GM19025 (cell line): ENCODE measurements at regions not wholly inside any gene's neighbourhood (a gene's known extent, or its start where the extent isn't known, plus 50 kb on each side); places are given as distances from the start of the nearest gene placed in this dataset.

Experiments used
- ATAC-seq: cut with Tn5 transposase; IDR thresholded peaks from one replicate; pipeline ENCODE4 v1.9.1; 2021; ENCODE audit warnings: mild to moderate bottlenecking, low read depth, moderate library complexity; ENCODE audit not compliant: unreplicated experiment

GRCh38 chr15:39275066-39275465 is 305.8 kb upstream of the THBS1 start:
- no peak for ATAC-seq

DNA sequence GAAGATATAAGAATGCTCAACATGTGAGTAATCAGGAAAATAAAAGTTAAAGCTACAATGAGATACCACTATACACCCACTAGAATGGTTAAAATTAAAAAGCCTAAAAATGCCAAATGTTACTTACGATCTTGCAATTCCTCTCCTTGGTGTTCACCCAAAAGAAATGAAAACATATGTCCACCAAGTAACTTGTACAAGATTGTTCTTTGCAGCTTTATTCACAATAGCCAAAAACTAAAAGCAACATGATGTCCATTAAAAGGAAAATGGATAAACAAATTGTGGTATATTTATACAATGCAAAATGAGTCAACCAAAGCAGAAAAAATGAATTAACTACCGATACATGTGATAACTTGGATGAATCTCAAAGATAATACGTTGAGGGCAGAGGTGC is 301.6 kb upstream of the THBS1 start:
- no peak for ATAC-seq

- ATAC-seq: no peak
These were observed 299.8 kb upstream of the THBS1 start for GRCh38 chr15:39281094-39281493.

GRCh38 chr15:39282663-39283208 is 298.1 kb upstream of the THBS1 start:
- no peak for ATAC-seq

- no peak for ATAC-seq
These were observed 297.3 kb upstream of the THBS1 start for GRCh38 chr15:39283531-39283930.

GRCh38 chr15:39285071-39285470 is 295.8 kb upstream of the THBS1 start:
- ATAC-seq: no peak

- ATAC-seq: no peak
These were observed 295.2 kb upstream of the THBS1 start for GRCh38 chr15:39285663-39286062.

DNA sequence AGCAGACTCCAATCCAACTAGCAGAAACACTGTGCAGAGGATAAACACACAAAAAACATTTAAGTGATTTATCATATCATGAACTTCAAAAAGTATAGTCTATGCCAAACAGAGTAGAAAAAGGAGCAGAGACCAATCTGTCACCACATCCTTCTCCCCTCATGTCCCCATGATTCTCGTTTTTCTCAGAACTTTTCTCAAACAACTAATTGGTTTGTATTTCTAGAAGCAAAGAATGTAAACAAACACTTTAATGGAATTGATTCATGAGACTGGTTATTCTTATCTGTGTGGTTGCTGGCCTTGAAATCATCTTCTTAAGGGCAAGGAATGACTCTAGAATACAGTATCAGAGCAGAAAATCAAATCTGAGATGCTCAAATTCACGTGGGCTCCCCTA is 294.2 kb upstream of the THBS1 start:
- ATAC-seq: no peak

DNA sequence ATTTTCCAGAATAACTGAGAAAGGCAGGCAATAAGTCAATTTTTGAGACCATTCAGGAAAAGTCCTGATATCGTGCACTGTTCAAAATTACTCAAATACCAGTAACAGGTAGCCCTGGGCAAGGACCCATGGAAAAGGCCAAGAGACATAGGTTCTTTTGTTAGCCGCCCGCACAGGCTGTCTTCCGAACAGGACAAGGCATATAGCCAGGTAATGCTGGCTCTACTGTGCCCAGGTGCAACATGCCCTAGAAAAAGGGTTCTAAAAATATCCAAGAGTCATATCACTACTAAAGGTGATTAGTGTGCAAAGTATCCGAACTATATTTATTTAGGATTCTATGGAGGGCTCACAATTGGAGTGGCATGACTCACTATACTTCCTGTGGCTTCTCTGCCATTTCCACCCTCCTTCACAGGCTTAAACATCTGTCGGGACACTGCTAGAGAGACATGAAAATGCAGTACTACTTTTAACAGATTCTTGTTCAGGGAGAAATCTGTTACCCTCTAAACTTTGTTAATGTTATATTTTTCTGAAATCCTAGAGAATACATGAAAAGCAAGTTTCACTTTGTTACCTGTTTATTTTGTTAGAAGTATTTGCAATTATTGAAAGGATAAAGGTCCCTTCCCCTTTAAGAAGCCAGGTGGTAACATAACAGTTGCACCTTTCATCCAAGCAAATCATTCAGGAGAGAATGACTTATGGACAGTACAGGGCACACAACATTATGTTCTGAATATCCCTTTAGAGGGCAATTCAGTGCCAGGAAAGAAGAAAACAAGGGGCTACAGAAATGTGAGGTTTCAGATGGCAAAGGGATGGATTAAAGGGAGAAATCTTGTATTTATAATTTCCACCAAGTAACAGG is 293.3 kb upstream of the THBS1 start:
- ATAC-seq: no peak

DNA sequence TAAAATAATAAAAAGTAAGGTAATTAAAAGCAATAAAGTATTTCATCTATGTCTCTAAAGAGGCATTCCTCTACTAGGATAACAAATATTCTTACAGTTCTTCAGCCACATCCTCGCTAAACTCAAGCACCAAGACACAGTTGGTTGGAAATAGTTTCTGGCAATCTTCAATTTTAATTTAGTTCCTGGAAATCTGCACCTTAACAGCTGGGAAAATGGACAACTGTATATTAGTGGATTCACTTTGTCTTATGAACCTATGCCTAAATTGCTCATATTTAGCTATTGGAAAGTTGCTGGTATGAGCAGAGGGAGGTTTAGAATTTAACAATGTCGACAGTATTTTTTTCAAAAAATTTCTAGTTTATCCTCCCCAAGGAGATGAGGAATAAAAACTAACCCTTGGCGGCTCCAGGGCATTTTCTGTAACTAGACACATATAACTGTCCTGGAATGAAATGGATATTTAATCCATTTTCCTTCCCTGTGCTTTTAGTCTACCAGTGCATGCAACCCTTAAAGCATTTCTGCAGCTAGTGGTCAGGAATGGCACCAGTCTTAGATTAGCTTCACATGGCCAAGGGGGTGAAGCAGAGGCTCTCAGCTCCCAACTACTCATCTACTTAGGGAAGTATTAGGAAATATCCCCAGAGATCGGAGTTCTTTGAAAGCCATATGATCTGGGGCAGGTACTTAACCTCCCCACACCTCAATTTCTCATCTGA is 290.0 kb upstream of the THBS1 start:
- no peak for ATAC-seq

DNA sequence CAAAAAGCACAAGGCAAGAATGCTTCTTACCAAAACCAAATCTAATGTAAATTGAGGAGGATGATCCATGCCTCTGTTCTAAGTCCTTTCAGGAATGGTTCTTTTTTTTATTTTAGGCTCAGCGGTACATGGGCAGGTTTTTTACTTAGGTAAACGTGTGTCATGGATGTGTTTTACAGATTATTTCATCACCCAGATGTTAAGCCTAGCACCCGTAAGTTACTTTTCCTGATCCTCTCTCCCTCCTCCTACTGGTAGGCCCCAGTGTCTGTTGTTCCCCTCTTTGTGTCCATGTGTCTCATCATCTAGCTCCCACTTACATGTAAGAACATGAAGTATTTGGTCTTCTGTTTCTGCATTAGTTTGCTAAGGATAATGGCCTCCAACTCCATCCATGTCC is 289.2 kb upstream of the THBS1 start:
- ATAC-seq: no peak

- ATAC-seq: no peak
These were observed 283.9 kb upstream of the THBS1 start for GRCh38 chr15:39296955-39297354.

DNA sequence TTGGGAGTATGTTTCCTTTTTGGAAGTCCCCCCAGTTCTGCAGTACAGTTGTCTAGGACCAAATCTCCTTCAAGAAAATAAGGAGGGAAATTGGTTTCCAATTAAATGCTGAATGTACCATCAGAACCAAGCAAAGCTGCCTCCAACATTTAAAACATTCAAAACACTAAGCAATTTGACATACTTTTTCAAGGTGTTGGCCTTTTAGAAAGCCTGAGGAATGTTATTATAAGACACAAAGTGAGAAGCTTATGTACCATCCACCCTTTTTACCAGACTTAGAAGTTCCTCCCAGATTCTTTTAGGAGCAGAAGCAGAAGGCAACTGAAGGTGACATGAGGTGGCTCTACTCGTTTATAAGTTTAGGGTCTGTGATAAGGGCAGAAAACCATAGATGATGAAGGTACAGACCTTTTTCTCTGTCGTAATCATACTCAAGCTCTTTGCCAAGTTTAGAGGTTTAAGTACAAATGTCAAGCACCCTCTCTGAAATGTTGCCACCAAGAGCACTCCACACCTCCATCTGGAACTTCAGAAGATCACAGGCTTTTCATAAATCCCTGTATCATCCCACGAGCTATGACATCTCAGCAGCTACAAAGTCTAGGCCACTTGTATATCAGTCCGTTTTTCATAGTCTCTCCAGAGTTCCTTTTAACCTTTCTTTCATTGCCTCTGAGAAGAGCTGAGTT is 282.5 kb upstream of the THBS1 start:
- ATAC-seq: no peak

GRCh38 chr15:39299486-39300267 is 281.2 kb upstream of the THBS1 start:
- ATAC-seq: no peak

GRCh38 chr15:39300451-39301153 is 280.3 kb upstream of the THBS1 start:
- ATAC-seq: no peak

- no peak for ATAC-seq
These were observed 279.3 kb upstream of the THBS1 start for GRCh38 chr15:39301589-39301999.

GRCh38 chr15:39302936-39303335 is 277.9 kb upstream of the THBS1 start:
- no peak for ATAC-seq

GRCh38 chr15:39304201-39304841 is 276.6 kb upstream of the THBS1 start:
- ATAC-seq: no peak
